Left ventricle myocardium superior (tissue), 1 donor: ENCODE measurements at regions not wholly inside any gene's neighbourhood (a gene's known extent, or its start where the extent isn't known, plus 50 kb on each side); places are given as distances from the start of the nearest gene placed in this dataset.
A peak's percentile ranks its signal among the peaks of the same experiment; 100 is the strongest.
"Not testable (repeated sequence)": the region's sequence is repeated elsewhere in the genome, so short reads cannot be mapped to it uniquely, and the experiment has no call there.

Source experiments
- ATAC-seq: fragments of 200-7000 bp; cut with Tn5 transposase; one replicate; pipeline ENCODE4 v1.9.1; 2020; ENCODE audit warnings: mild to moderate bottlenecking, moderate library complexity
- DNase-seq: peaks from one replicate; pipeline ENCODE4 v3.0.0-alpha.2; 2020
- intact Hi-C: fragments of 100-400 bp; cut with micrococcal nuclease; formaldehyde crosslinking; loops from one replicate; pipeline ENCODE4 v1.11.0; 2022
- donor health status: DM: no; HTN: yes; CAD: no; lungs with severe emphysema.

GRCh38 chr9:86575137-86575536, 220.9 kb upstream of the TUT7 start:
- no peak for ATAC-seq
- intact Hi-C loops, result no loop called here
- DNase-seq, result no peak

GRCh38 chr9:86573886-86574285, 219.7 kb upstream of the TUT7 start:
- intact Hi-C loops, result no loop called here
- no peak for DNase-seq

GRCh38 chr9:86572904-86573303, 218.7 kb upstream of the TUT7 start:
- ATAC-seq, result no peak
- intact Hi-C loops, result no loop called here
- no peak for DNase-seq

More at GRCh38 chr9:86573886-86574285, 219.7 kb upstream of the TUT7 start:
- no peak for ATAC-seq

- intact Hi-C loops, DNase-seq, ATAC-seq: not testable (repeated sequence)
Measured at GRCh38 chr9:86565603-86566002, 211.4 kb upstream of the TUT7 start.

GRCh38 chr9:86563936-86564335, 209.7 kb upstream of the TUT7 start:
- DNase-seq, result no peak
- intact Hi-C loops, result no loop called here
- no peak for ATAC-seq

GRCh38 chr9:86563350-86563749, 209.1 kb upstream of the TUT7 start:
- DNase-seq (no peak), ATAC-seq (no peak)
- intact Hi-C loops, result no loop called here

GRCh38 chr9:86562691-86563090, 208.5 kb upstream of the TUT7 start:
- intact Hi-C loops, result no loop called here
- no peak for ATAC-seq

GRCh38 chr9:86557918-86558317, 203.7 kb upstream of the TUT7 start:
- DNase-seq (no peak), ATAC-seq (no peak)
- intact Hi-C loops, result no loop called here

More at GRCh38 chr9:86562691-86563090, 208.5 kb upstream of the TUT7 start:
- DNase-seq, result no peak

- DNase-seq (no peak), ATAC-seq (peak; percentile 59)
- intact Hi-C loops, result no loop called here
Measured at GRCh38 chr9:86557063-86557766, 203.0 kb upstream of the TUT7 start.

- intact Hi-C loops, result no loop called here
- no peak for DNase-seq
- no peak for ATAC-seq
Measured at GRCh38 chr9:86555661-86556060, 201.5 kb upstream of the TUT7 start.

GRCh38 chr9:86550401-86550800, 196.2 kb upstream of the TUT7 start:
- DNase-seq (no peak), ATAC-seq (no peak)
- intact Hi-C loops, result no loop called here

- DNase-seq (no peak), ATAC-seq (no peak)
- intact Hi-C loops, result no loop called here
Measured at GRCh38 chr9:86549920-86550319, 195.7 kb upstream of the TUT7 start.

GRCh38 chr9:86549401-86549811, 195.2 kb upstream of the TUT7 start:
- DNase-seq (no peak), ATAC-seq (no peak)
- intact Hi-C loops, result no loop called here

GRCh38 chr9:86548220-86548619, 194.0 kb upstream of the TUT7 start:
- DNase-seq (no peak), ATAC-seq (no peak)
- intact Hi-C loops, result no loop called here

GRCh38 chr9:86547571-86547970, 193.4 kb upstream of the TUT7 start:
- ATAC-seq (no peak), DNase-seq (no peak)
- intact Hi-C loops, result no loop called here

- ATAC-seq, result peak; percentile 75
- DNase-seq, result no peak
- intact Hi-C loops, result no loop called here
Measured at GRCh38 chr9:86546712-86547111, 192.5 kb upstream of the TUT7 start.

GRCh38 chr9:86545090-86545489, 190.9 kb upstream of the TUT7 start:
- intact Hi-C loops, result no loop called here
- ATAC-seq (no peak), DNase-seq (no peak)

GRCh38 chr9:86541014-86541570, 186.9 kb upstream of the TUT7 start:
- intact Hi-C loops, result no loop called here
- ATAC-seq, result no peak
- DNase-seq, result no peak

- ATAC-seq, result no peak
- intact Hi-C loops, result no loop called here
- DNase-seq, result no peak
Measured at GRCh38 chr9:86535406-86535915, 181.3 kb upstream of the TUT7 start.

- ATAC-seq (peak; percentile 89), DNase-seq (no peak)
- intact Hi-C loops, result no loop called here
Measured at GRCh38 chr9:86534572-86535258, 180.5 kb upstream of the TUT7 start.
